ENCODE measurements at regions not wholly inside any gene's neighbourhood (a gene's known extent, or its start where the extent isn't known, plus 50 kb on each side); places are given as distances from the start of the nearest gene placed in this dataset.
A peak's percentile ranks its signal among the peaks of the same experiment; 100 is the strongest.

- DNase-seq (ENCODE audit: low read depth in 1 of 2, low spot score in 1 of 2), result peak in 1 of 2 experiments; percentile 24
- ATAC-seq, result peak in 1 of 2 experiments; percentile 36; a peak in 3 of 6 replicates
- no peak for TF ChIP-seq HDAC2 (IDR thresholded peaks at IDR 0.05)
- TF ChIP-seq RNF2 (IDR thresholded peaks at IDR 0.05; ENCODE audit: borderline replicate concordance, low read depth), result no peak
- no peak for TF ChIP-seq PHF8 (IDR thresholded peaks at IDR 0.05; ENCODE audit: borderline replicate concordance, low read depth)
- TF ChIP-seq ZNF302 (CRISPR knock-in tag; IDR thresholded peaks at IDR 0.05), result no peak
- no peak for TF ChIP-seq EHF (CRISPR knock-in tag; IDR thresholded peaks at IDR 0.05)
- no peak for TF ChIP-seq FOXS1 (CRISPR knock-in tag; IDR thresholded peaks at IDR 0.05)
- no peak for TF ChIP-seq PBX3 (IDR thresholded peaks at IDR 0.05)
- TF ChIP-seq ZFP36 (IDR thresholded peaks at IDR 0.05; ENCODE audit: borderline replicate concordance, partially characterized antibody), result no peak
- no peak for TF ChIP-seq KDM5A (IDR thresholded peaks at IDR 0.05)
- no peak for TF ChIP-seq CHD4 (IDR thresholded peaks at IDR 0.05; ENCODE audit: borderline replicate concordance)
- TF ChIP-seq POLR2A (IDR thresholded peaks at IDR 0.05; ENCODE audit: low read length), result no peak
- TF ChIP-seq ZC3H11A (IDR thresholded peaks at IDR 0.05), result no peak
- TF ChIP-seq SMC3 (IDR thresholded peaks at IDR 0.05), result no peak
- no peak for TF ChIP-seq MAZ (IDR thresholded peaks at IDR 0.05; ENCODE audit: borderline replicate concordance, low read depth, low read length)
- TF ChIP-seq NR3C1 (IDR thresholded peaks at IDR 0.05), result no peak
- TF ChIP-seq CBX2 (IDR thresholded peaks at IDR 0.05; ENCODE audit: borderline replicate concordance, low read depth), result no peak
- Histone ChIP-seq H3K4me2 (peak overlapping the region; percentile 34; the same call in 2 of the 3 replicates), H3K9me3 (no peaks in the 10 kb centered on the region), H3K4me1 (peaks cover 45% of the 10 kb centered on the region), H3K27ac (peak overlapping the region in 1 of 2 experiments; percentile 9; a peak in 1 of 6 replicates), H3K4me3 (no peak overlapping the region)
- no peak for FAIRE-seq
- POLR2A ChIA-PET, result no interaction called here
- CTCF ChIA-PET, result interaction anchor here (0.9 to 1.3 kb wide), 2 partner anchors 16 to 300 kb away, joined by 3 read pairs; no protein-coding TSS in a partner anchor
Observed at GRCh38 chr5:40385544-40385943, 294.2 kb upstream of the PTGER4 start.

GRCh38 chr5:40384782-40385390 is 294.8 kb upstream of the PTGER4 start:
- DNase-seq (ENCODE audit: low read depth in 1 of 2, low spot score in 1 of 2) (no peak), FAIRE-seq (no peak), ATAC-seq (no peak)
- 44% methylated on average over 3 of the region's 3 CpGs for WGBS (ENCODE audit: missing lambda C conversion rate)
- Histone ChIP-seq H3K4me2 (peak overlapping the region; percentile 34; the same call in 2 of the 3 replicates), H3K9me3 (no peaks in the 10 kb centered on the region), H3K27ac (peak overlapping the region in 1 of 2 experiments; percentile 9; a peak in 1 of 6 replicates), H3K4me1 (peaks cover 45% of the 10 kb centered on the region), H3K4me3 (no peak overlapping the region)
- TF ChIP-seq MAX (IDR thresholded peaks at IDR 0.05) (no peak), POLR2A (IDR thresholded peaks at IDR 0.05; ENCODE audit: low read length) (no peak), KDM5A (IDR thresholded peaks at IDR 0.05) (no peak), BCL3 (IDR thresholded peaks at IDR 0.05) (no peak), HMGXB4 (CRISPR knock-in tag; IDR thresholded peaks at IDR 0.05; ENCODE audit: borderline replicate concordance) (no peak)
- ChIA-PET CTCF (interaction anchor here (0.9 to 1.8 kb wide), 3 partner anchors 8 to 300 kb away, joined by 3 to 6 read pairs (median 3); no protein-coding TSS in a partner anchor), POLR2A (no interaction called here)
